ENCODE measurements at regions not wholly inside any gene's neighbourhood (a gene's known extent, or its start where the extent isn't known, plus 50 kb on each side); places are given as distances from the start of the nearest gene placed in this dataset.

- Histone ChIP-seq H3K4me3 (ENCODE audit: insufficient read depth, low read depth, low read length) (no peak overlapping the region), H3K27ac (ENCODE audit: insufficient read depth, low read depth, low read length, poor library complexity, severe bottlenecking) (no peak overlapping the region), H3K27me3 (ENCODE audit: control insufficient read depth, insufficient read depth, low read length, poor library complexity, severe bottlenecking) (no peaks in the 10 kb centered on the region), H3K4me1 (ENCODE audit: control insufficient read depth, insufficient read depth, low read length) (peaks cover 3% of the 10 kb centered on the region), H3K36me3 (ENCODE audit: control insufficient read depth, insufficient read depth, low read length) (no peaks in the 10 kb centered on the region), H3K9me3 (ENCODE audit: control insufficient read depth, low read length) (no peaks in the 10 kb centered on the region)
- WGBS, 2 experiments, result 93 to 97% methylated on average over 16 of the region's 16 CpGs
Measured at GRCh38 chr17:77687921-77688320, 270.6 kb upstream of the TNRC6C start.

DNA sequence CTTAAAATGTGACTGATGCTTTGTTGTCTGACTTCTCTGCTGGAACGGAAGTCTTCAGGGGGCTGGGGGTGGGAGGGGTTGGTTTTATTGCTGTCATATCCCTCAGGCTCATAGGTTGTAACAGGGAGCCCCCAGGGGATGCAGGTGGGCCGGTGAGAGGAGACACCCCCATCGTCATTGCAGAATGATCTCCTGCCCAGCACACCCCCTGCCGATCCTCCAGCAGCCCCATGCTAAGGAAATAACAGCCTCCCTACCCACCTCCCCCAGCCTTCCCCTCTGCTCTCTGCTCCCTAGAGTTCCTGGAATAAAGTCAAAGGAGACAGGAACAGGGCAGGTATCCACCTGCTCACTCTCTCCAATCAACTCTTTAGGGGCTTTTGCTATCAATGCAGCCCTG lies 270.1 kb upstream of the TNRC6C start:
- 66 to 73% methylated on average over 4 of the region's 4 CpGs for WGBS, 2 experiments
- Histone ChIP-seq H3K4me3 (ENCODE audit: insufficient read depth, low read depth, low read length) (no peak overlapping the region), H3K27ac (ENCODE audit: insufficient read depth, low read depth, low read length, poor library complexity, severe bottlenecking) (no peak overlapping the region), H3K4me1 (ENCODE audit: control insufficient read depth, insufficient read depth, low read length) (peaks cover 3% of the 10 kb centered on the region), H3K9me3 (ENCODE audit: control insufficient read depth, low read length) (no peaks in the 10 kb centered on the region), H3K27me3 (ENCODE audit: control insufficient read depth, insufficient read depth, low read length, poor library complexity, severe bottlenecking) (no peaks in the 10 kb centered on the region), H3K36me3 (ENCODE audit: control insufficient read depth, insufficient read depth, low read length) (no peaks in the 10 kb centered on the region)

DNA sequence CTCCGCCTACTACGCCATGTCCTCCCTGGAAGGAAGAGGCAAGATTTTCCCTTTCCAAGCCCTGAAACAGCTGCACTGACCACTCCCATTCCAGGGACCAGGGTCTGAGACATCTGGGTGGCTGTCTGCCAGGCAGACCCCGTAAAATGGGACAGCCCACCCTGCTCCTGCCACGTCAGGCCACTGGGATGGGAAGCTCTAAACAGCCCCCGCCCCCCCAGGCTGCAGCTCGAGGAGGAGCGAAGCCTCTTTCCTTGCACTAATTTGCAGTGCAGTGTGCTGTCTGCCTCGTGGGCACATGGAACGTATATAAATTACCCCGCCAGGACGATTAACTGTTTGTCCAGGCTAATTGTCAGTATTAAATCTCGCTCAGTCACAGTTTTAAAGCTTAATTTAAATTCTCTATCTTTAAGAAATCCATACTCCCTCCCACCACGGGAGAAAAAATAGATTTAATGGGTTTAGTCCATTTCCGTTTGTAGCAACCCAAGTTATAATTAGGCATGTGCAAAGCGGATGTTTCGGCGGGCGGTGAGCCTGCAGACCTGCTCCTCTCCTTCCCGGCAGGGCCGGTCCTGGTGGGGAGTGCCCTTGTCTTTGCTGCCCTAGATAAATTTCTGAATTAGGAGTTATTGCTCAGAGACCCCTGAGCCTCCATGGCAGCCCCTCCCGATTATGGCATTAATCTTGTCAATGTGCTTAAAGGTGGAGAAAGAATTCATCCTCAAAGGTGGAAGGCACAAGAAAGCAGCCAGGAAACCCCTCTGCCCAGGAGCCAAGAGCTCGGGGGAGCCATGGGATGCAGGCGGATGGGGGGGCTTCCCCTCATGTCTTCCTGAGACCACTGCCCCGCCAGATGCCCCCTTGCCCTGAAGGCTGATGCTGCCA lies 268.0 kb upstream of the TNRC6C start:
- H3K36me3 ChIP-seq (ENCODE audit: control insufficient read depth, insufficient read depth, low read length), result no peaks in the 10 kb centered on the region
- no peak overlapping the region for H3K4me3 ChIP-seq (ENCODE audit: insufficient read depth, low read depth, low read length)
- 90 to 91% methylated on average over 24 of the region's 24 CpGs for WGBS, 2 experiments
- peaks cover under 1% of the 10 kb centered on the region for H3K27me3 ChIP-seq (ENCODE audit: control insufficient read depth, insufficient read depth, low read length, poor library complexity, severe bottlenecking)
- H3K9me3 ChIP-seq (ENCODE audit: control insufficient read depth, low read length), result no peaks in the 10 kb centered on the region
- no peak overlapping the region for H3K27ac ChIP-seq (ENCODE audit: insufficient read depth, low read depth, low read length, poor library complexity, severe bottlenecking)
- peaks cover 3% of the 10 kb centered on the region for H3K4me1 ChIP-seq (ENCODE audit: control insufficient read depth, insufficient read depth, low read length)

GRCh38 chr17:77691216-77692085 lies 267.1 kb upstream of the TNRC6C start:
- no peaks in the 10 kb centered on the region for H3K9me3 ChIP-seq (ENCODE audit: control insufficient read depth, low read length)

GRCh38 chr17:77692571-77693161 lies 265.8 kb upstream of the TNRC6C start:
- Histone ChIP-seq H3K27me3 (ENCODE audit: control insufficient read depth, insufficient read depth, low read length, poor library complexity, severe bottlenecking) (peaks cover 20% of the 10 kb centered on the region), H3K27ac (ENCODE audit: insufficient read depth, low read depth, low read length, poor library complexity, severe bottlenecking) (no peak overlapping the region), H3K36me3 (ENCODE audit: control insufficient read depth, insufficient read depth, low read length) (no peaks in the 10 kb centered on the region), H3K9me3 (ENCODE audit: control insufficient read depth, low read length) (no peaks in the 10 kb centered on the region), H3K4me1 (ENCODE audit: control insufficient read depth, insufficient read depth, low read length) (peaks cover 13% of the 10 kb centered on the region), H3K4me3 (ENCODE audit: insufficient read depth, low read depth, low read length) (no peak overlapping the region)
- WGBS, 2 experiments, result 86 to 90% methylated on average over 12 of the region's 12 CpGs

More at GRCh38 chr17:77691216-77692085, 267.1 kb upstream of the TNRC6C start:
- Histone ChIP-seq H3K27me3 (ENCODE audit: control insufficient read depth, insufficient read depth, low read length, poor library complexity, severe bottlenecking) (peaks cover 8% of the 10 kb centered on the region), H3K4me1 (ENCODE audit: control insufficient read depth, insufficient read depth, low read length) (peaks cover 5% of the 10 kb centered on the region), H3K4me3 (ENCODE audit: insufficient read depth, low read depth, low read length) (no peak overlapping the region), H3K36me3 (ENCODE audit: control insufficient read depth, insufficient read depth, low read length) (no peaks in the 10 kb centered on the region), H3K27ac (ENCODE audit: insufficient read depth, low read depth, low read length, poor library complexity, severe bottlenecking) (no peak overlapping the region)
- 86 to 90% methylated on average over 21 of the region's 21 CpGs for WGBS, 2 experiments

- H3K4me1 ChIP-seq (ENCODE audit: control insufficient read depth, insufficient read depth, low read length), result peaks cover 17% of the 10 kb centered on the region
- 87 to 91% methylated on average over 9 of the region's 9 CpGs for WGBS, 2 experiments
- no peak overlapping the region for H3K27ac ChIP-seq (ENCODE audit: insufficient read depth, low read depth, low read length, poor library complexity, severe bottlenecking)
- no peak overlapping the region for H3K4me3 ChIP-seq (ENCODE audit: insufficient read depth, low read depth, low read length)
- no peaks in the 10 kb centered on the region for H3K9me3 ChIP-seq (ENCODE audit: control insufficient read depth, low read length)
- no peaks in the 10 kb centered on the region for H3K36me3 ChIP-seq (ENCODE audit: control insufficient read depth, insufficient read depth, low read length)
- H3K27me3 ChIP-seq (ENCODE audit: control insufficient read depth, insufficient read depth, low read length, poor library complexity, severe bottlenecking), result peaks cover 24% of the 10 kb centered on the region
Measured at GRCh38 chr17:77693301-77693700, 265.2 kb upstream of the TNRC6C start.

DNA sequence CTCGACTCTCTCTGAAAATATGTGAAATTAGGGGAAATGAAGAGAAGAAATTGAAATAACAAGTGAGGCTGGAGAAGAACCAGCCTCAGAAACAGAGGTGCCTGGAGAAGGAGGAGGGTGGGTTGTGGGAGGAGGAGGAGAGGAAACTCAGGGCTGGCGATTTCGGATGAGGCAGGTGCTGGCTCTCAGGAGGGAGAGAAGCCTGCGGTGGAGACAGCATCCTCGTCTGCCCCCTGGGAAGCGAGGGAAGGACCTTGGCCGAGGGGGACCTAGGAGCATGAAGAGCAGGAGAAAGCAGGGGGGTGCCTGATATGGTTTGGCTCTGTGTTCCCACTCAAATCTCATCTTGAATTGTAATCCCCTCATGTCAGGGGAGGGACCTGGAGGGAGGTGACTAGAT lies 264.7 kb upstream of the TNRC6C start:
- peaks cover 24% of the 10 kb centered on the region for H3K27me3 ChIP-seq (ENCODE audit: control insufficient read depth, insufficient read depth, low read length, poor library complexity, severe bottlenecking)
- H3K4me1 ChIP-seq (ENCODE audit: control insufficient read depth, insufficient read depth, low read length), result peaks cover 17% of the 10 kb centered on the region
- no peak overlapping the region for H3K27ac ChIP-seq (ENCODE audit: insufficient read depth, low read depth, low read length, poor library complexity, severe bottlenecking)
- no peak overlapping the region for H3K4me3 ChIP-seq (ENCODE audit: insufficient read depth, low read depth, low read length)
- no peaks in the 10 kb centered on the region for H3K36me3 ChIP-seq (ENCODE audit: control insufficient read depth, insufficient read depth, low read length)
- WGBS, 2 experiments, result 63 to 68% methylated on average over 7 of the region's 7 CpGs
- H3K9me3 ChIP-seq (ENCODE audit: control insufficient read depth, low read length), result no peaks in the 10 kb centered on the region

- Histone ChIP-seq H3K4me1 (ENCODE audit: control insufficient read depth, insufficient read depth, low read length) (peaks cover 17% of the 10 kb centered on the region), H3K9me3 (ENCODE audit: control insufficient read depth, low read length) (no peaks in the 10 kb centered on the region), H3K27me3 (ENCODE audit: control insufficient read depth, insufficient read depth, low read length, poor library complexity, severe bottlenecking) (peaks cover 24% of the 10 kb centered on the region), H3K27ac (ENCODE audit: insufficient read depth, low read depth, low read length, poor library complexity, severe bottlenecking) (no peak overlapping the region), H3K36me3 (ENCODE audit: control insufficient read depth, insufficient read depth, low read length) (no peaks in the 10 kb centered on the region), H3K4me3 (ENCODE audit: insufficient read depth, low read depth, low read length) (no peak overlapping the region)
- 91 to 95% methylated on average over 11 of the region's 11 CpGs for WGBS, 2 experiments
Measured at GRCh38 chr17:77694391-77695363, 263.8 kb upstream of the TNRC6C start.

DNA sequence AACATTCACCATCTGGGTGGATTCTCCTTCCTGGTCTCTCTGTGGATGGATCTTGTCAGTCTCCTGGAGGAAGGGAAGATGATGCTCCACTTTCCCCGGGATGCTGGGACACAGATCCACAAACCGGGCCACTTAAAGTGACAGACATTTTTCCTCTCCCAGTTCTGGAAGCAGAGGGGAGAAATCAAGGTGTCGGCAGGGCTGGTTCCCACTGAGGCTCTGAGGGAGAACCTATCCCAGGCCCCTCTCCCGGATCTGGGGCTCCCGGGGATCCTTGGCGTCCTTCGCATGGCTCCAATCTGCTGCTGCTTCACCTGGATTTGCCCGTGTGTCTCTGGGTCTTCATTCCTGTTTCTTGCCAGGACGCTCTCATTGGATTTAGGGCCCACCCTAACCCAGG lies 263.1 kb upstream of the TNRC6C start:
- 86% methylated on average over 9 of the region's 9 CpGs for WGBS, 2 experiments

More for the DNA sequence above, 263.1 kb upstream of the TNRC6C start:
- Histone ChIP-seq H3K4me1 (ENCODE audit: control insufficient read depth, insufficient read depth, low read length) (peaks cover 17% of the 10 kb centered on the region), H3K27ac (ENCODE audit: insufficient read depth, low read depth, low read length, poor library complexity, severe bottlenecking) (no peak overlapping the region), H3K36me3 (ENCODE audit: control insufficient read depth, insufficient read depth, low read length) (no peaks in the 10 kb centered on the region), H3K9me3 (ENCODE audit: control insufficient read depth, low read length) (no peaks in the 10 kb centered on the region), H3K4me3 (ENCODE audit: insufficient read depth, low read depth, low read length) (no peak overlapping the region), H3K27me3 (ENCODE audit: control insufficient read depth, insufficient read depth, low read length, poor library complexity, severe bottlenecking) (peaks cover 24% of the 10 kb centered on the region)

Data from ectodermal cell (in vitro differentiated cells).